ENCODE measurements at regions not wholly inside any gene's neighbourhood (a gene's known extent, or its start where the extent isn't known, plus 50 kb on each side); places are given as distances from the start of the nearest gene placed in this dataset.

DNA sequence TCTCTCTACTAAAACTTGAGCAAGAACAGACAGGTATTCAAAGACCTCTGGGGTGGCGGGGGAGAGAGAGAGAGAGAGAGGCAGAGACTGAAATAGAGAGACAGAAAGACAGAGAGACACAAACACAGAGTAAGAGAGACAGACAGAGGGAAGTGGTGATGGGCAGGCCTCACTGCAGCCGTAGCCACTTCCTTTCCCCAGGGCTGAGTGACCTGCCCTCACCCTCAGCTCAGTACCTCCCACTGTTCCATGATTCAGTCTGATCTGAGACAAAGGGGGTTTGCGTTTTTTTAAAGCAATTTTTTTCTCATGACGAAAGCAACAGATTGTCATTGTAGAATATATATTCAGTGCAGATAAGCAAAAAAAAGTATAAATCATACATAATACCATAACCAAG is 607.9 kb upstream of the B3GAT1 start:
- TF ChIP-seq CTBP1 (IDR thresholded peaks at IDR 0.05; ENCODE audit: borderline replicate concordance) (no peak), SP1 (IDR thresholded peaks at IDR 0.05) (no peak), TARDBP (IDR thresholded peaks at IDR 0.05) (no peak), SUZ12 (IDR thresholded peaks at IDR 0.05) (no peak), FOXM1 (IDR thresholded peaks at IDR 0.05; ENCODE audit: borderline replicate concordance) (no peak), ELF4 (IDR thresholded peaks at IDR 0.05) (no peak), BHLHE40 (IDR thresholded peaks at IDR 0.05; ENCODE audit: borderline replicate concordance) (no peak), FOXA1 (IDR thresholded peaks at IDR 0.05) (no peak), FOXK2 (IDR thresholded peaks at IDR 0.05) (no peak)
